ENCODE measurements at regions not wholly inside any gene's neighbourhood (a gene's known extent, or its start where the extent isn't known, plus 50 kb on each side); places are given as distances from the start of the nearest gene placed in this dataset.

DNA sequence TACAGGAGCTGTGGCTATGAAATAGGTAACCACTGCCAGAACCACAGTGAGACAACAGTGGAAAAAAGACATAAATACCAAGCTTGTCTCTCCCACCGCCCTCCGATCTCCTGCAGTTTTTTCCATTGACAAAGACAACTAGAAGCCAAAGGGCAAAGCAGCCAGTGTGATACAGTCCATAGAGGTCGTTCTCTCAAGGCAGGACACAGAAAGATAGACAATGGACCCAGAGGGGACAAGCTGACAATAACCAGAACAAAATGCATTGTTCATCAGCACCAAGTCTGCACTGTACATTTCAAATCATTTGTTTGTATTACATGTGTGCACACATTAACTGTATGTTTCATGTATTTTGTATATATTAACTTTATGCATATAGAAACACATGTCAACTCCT, 233.0 kb upstream of the NOL4 start:
- TF ChIP-seq, protein P1, sequence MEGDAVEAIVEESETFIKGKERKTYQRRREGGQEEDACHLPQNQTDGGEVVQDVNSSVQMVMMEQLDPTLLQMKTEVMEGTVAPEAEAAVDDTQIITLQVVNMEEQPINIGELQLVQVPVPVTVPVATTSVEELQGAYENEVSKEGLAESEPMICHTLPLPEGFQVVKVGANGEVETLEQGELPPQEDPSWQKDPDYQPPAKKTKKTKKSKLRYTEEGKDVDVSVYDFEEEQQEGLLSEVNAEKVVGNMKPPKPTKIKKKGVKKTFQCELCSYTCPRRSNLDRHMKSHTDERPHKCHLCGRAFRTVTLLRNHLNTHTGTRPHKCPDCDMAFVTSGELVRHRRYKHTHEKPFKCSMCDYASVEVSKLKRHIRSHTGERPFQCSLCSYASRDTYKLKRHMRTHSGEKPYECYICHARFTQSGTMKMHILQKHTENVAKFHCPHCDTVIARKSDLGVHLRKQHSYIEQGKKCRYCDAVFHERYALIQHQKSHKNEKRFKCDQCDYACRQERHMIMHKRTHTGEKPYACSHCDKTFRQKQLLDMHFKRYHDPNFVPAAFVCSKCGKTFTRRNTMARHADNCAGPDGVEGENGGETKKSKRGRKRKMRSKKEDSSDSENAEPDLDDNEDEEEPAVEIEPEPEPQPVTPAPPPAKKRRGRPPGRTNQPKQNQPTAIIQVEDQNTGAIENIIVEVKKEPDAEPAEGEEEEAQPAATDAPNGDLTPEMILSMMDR (IDR thresholded peaks at IDR 0.05; ENCODE audit: low read depth, low read length): no peak
- no peak overlapping the region for H3K4me3 ChIP-seq (ENCODE audit: low read depth, low read length)
- no peaks in the 10 kb centered on the region for H3K9me3 ChIP-seq (ENCODE audit: control insufficient read depth, insufficient read depth, low read length)
- H3K27ac ChIP-seq (ENCODE audit: low read depth, low read length): no peak overlapping the region
- CTCF ChIA-PET: no interaction called here
- H3K27me3 ChIP-seq (ENCODE audit: control insufficient read depth, insufficient read depth, low read length): no peaks in the 10 kb centered on the region
- no peak for DNase-seq (ENCODE audit: low read depth, low spot score)
- POLR2A ChIA-PET: no interaction called here

DNA sequence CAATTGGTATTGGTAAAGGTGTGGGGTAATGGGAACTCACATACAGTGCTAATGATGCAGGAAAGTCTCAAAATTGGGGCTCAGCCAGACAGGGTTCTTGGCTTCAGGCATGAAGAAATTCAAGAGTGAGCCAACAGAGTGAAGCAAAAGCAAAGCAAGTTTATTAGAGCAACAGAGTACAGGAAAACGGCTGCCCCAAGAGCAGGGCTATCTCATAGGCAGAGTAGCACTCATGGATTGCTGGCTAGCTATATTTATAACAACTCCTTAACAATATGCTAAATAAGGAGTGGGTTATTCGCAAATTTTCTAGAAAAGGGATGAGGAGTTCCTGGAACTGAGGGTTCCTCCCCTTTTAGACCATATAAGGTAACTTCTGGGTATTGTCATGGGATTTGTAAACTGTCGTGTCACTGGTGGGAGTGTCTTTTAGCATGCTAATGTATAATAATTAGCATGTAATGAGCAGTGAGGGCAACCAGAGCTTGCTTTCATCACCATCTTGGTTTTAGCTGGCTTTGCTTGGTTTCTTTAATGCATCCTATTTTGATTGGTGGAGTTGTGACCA, 233.8 kb upstream of the NOL4 start:
- H3K27ac ChIP-seq (ENCODE audit: low read depth, low read length): no peak overlapping the region
- no peaks in the 10 kb centered on the region for H3K27me3 ChIP-seq (ENCODE audit: control insufficient read depth, insufficient read depth, low read length)
- TF ChIP-seq, protein P1 (IDR thresholded peaks at IDR 0.05; ENCODE audit: low read depth, low read length): no peak
- ChIA-PET CTCF (no interaction called here), POLR2A (no interaction called here)
- no peaks in the 10 kb centered on the region for H3K9me3 ChIP-seq (ENCODE audit: control insufficient read depth, insufficient read depth, low read length)
- DNase-seq (ENCODE audit: low read depth, low spot score): no peak
- no peak overlapping the region for H3K4me3 ChIP-seq (ENCODE audit: low read depth, low read length)

DNA sequence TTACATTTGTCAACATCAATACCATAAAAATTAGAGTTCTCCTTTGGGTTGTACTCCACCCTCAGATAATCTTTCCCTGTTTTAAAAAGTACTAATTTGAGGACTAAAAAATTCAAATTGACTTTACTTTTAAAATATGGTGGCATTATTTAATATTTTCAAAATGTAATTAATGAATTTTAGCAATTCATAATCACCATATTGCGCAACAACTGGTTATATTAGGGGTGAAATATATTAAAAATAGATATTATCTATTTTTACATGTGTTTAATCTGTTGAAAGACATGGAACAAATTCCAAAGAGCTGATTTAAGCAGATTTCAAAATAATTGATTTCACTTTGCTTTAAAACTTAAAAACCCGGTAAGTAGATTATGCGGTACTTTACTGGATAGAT, 236.6 kb upstream of the NOL4 start:
- TF ChIP-seq, protein P1 (IDR thresholded peaks at IDR 0.05; ENCODE audit: low read depth, low read length): no peak
- ChIA-PET POLR2A (no interaction called here), CTCF (no interaction called here)
- Histone ChIP-seq H3K9me3 (ENCODE audit: control insufficient read depth, insufficient read depth, low read length) (no peaks in the 10 kb centered on the region), H3K4me3 (ENCODE audit: low read depth, low read length) (no peak overlapping the region), H3K27ac (ENCODE audit: low read depth, low read length) (no peak overlapping the region), H3K27me3 (ENCODE audit: control insufficient read depth, insufficient read depth, low read length) (no peaks in the 10 kb centered on the region)
- DNase-seq (ENCODE audit: low read depth, low spot score): no peak

DNA sequence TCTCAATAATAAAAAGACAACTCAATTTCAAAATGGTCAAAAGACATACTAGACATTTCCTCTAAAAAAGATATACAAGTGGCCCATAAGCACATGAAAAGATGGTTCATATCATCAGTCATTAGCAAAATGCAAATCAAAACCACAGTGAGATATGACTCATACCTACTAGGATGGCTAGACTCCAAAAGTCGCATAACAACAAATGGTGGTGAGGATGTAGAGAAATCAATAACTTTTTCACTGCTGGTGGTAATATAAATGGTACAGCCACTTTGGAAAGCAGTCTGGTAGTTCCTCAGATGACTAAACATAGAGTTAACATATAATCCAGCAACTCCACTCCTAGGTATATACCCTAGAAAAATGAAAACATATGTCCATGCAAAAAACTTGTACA, 242.3 kb upstream of the NOL4 start:
- CTCF ChIA-PET: no interaction called here
- Histone ChIP-seq H3K4me3 (ENCODE audit: low read depth, low read length) (no peak overlapping the region), H3K9me3 (ENCODE audit: control insufficient read depth, insufficient read depth, low read length) (no peaks in the 10 kb centered on the region), H3K27ac (ENCODE audit: low read depth, low read length) (no peak overlapping the region), H3K27me3 (ENCODE audit: control insufficient read depth, insufficient read depth, low read length) (no peaks in the 10 kb centered on the region)
- POLR2A ChIA-PET: no interaction called here
- DNase-seq (ENCODE audit: low read depth, low spot score): no peak
- TF ChIP-seq, protein P1 (IDR thresholded peaks at IDR 0.05; ENCODE audit: low read depth, low read length): no peak

DNA sequence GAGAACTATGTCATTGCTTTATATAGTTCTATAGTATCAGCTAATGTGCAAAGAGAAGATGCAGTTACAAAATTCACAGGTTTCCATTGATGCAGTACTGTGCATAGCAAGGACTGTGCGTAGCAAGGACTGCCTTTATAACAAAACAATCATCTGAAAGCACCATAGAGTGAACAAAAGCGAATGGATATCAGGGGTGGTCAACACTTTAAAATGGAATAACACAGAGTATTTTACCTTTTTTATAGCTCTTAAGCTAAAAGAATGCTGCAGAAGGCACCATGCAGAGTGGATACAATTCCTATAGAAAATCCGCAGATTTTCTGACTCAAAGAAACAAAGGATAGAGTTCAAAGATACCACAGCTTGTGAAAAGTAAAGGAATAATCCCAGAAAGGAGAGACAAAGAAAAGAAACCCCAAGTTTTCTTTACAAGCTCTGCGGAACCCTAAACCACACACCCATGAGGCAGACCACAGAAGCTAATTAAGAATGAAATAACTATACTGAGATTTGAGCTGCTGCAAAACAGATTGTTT, 229.9 kb upstream of the DTNA start:
- no peak for DNase-seq (ENCODE audit: low read depth, low spot score)
- TF ChIP-seq, protein P1 (IDR thresholded peaks at IDR 0.05; ENCODE audit: low read depth, low read length): no peak
- ChIA-PET POLR2A (no interaction called here), CTCF (no interaction called here)
- no peaks in the 10 kb centered on the region for H3K9me3 ChIP-seq (ENCODE audit: control insufficient read depth, insufficient read depth, low read length)
- H3K4me3 ChIP-seq (ENCODE audit: low read depth, low read length): no peak overlapping the region
- no peaks in the 10 kb centered on the region for H3K27me3 ChIP-seq (ENCODE audit: control insufficient read depth, insufficient read depth, low read length)
- H3K27ac ChIP-seq (ENCODE audit: low read depth, low read length): no peak overlapping the region
